Epidermal melanocyte (primary cell): ENCODE measurements at regions not wholly inside any gene's neighbourhood (a gene's known extent, or its start where the extent isn't known, plus 50 kb on each side); places are given as distances from the start of the nearest gene placed in this dataset.
"Not testable (repeated sequence)": the region's sequence is repeated elsewhere in the genome, so short reads cannot be mapped to it uniquely, and the experiment has no call there.

Source experiments
- DNase-seq: peaks from one replicate; pipeline ENCODE4 v3.0.0; 2011; ENCODE audit warnings: low spot score; ENCODE audit not compliant: insufficient read length

GRCh38 chr3:76514836-76515235 is 525.1 kb upstream of the ROBO2 start:
- no peak for DNase-seq

GRCh38 chr3:76523337-76523736 is 516.6 kb upstream of the ROBO2 start:
- no peak for DNase-seq

- no peak for DNase-seq
Measured at GRCh38 chr3:76525726-76526125, 514.2 kb upstream of the ROBO2 start.

GRCh38 chr3:76527773-76528172 is 512.1 kb upstream of the ROBO2 start:
- DNase-seq: no peak

DNA sequence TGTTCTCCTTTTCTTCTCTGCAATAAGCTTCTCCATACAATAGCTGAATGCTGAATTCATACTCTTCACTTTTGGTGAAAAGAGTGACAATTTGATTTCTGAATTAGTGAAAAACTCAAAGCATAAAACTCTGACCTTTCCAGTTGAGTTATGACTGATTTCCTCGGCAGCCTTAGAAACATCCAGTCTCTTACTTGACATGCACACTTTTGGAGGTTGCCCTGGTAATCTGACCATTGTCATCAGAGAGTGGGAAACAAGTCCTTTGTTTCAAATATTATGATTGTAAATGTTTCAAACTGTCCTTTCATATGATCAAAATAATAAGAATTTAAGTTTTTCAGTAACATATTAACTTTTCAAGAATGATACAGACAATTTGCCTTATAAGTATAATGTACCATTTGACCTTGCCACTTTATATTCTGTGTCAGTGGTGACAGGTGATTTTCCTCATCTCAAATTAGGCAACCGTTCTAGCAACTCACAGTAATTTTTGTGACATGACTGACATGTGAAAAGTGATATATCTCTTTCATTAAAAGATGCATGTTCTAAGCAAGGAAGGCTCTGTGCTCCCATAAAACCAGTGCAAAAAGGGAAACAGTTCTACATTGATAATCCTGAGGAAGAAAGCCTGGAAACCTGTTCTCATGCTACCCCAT is 507.6 kb upstream of the ROBO2 start:
- no peak for DNase-seq

GRCh38 chr3:76533710-76534109 is 506.2 kb upstream of the ROBO2 start:
- DNase-seq: not testable (repeated sequence)

- not testable (repeated sequence) for DNase-seq
Measured at GRCh38 chr3:76537857-76538256, 502.0 kb upstream of the ROBO2 start.

GRCh38 chr3:76547674-76548073 is 492.2 kb upstream of the ROBO2 start:
- no peak for DNase-seq

DNA sequence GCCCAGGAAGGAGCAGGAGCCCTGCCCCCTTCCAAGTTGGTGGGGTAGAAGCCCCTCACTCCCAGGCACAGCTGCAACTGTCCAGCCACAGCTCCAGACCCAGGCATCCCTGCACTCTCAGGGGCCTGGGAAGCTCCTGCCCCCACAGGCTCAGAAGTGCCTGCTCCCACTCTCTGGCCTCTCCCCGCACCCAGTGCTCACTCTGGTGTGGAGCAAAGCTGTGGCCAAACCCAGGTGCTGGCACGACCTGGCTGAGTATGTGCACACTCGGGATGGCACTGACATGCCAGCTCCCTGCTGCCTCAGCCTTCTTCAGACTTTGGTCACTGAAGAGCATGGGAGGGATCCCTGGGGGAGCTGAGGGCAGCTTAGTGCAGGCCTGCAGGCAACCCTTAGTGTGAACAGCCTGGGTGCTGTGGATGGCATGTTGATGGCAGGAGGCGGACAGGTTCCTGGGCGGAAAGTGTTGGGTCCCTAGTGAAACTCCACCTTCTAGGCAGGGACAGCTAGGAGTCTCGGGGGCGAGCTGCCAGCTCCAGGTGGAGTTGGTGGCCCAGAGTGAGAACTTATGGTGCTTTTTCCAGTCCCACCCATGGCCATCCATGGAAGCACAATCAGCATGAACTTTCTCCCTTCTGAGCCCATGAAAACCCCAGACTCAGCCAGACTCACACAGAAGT is 489.2 kb upstream of the ROBO2 start:
- DNase-seq: no peak

DNA sequence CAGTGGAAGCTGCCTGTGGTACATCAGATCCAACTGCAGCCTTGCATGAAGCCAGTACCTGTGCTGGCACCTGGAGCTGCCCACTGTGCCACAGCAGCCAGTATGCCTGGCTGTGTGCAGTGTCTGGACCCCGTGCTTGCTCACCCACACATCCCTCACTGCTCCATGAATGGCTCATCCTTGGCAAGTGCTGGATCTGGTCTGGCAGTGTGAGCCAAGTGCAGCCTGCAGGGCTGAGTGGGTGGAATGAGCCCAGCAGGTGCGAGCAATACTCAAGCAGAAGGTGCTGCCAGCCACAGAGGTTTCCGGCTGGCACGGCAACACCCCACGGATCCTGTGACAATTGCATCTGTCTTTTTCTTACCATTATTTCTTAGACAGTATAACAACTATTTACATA is 488.2 kb upstream of the ROBO2 start:
- DNase-seq: no peak

DNA sequence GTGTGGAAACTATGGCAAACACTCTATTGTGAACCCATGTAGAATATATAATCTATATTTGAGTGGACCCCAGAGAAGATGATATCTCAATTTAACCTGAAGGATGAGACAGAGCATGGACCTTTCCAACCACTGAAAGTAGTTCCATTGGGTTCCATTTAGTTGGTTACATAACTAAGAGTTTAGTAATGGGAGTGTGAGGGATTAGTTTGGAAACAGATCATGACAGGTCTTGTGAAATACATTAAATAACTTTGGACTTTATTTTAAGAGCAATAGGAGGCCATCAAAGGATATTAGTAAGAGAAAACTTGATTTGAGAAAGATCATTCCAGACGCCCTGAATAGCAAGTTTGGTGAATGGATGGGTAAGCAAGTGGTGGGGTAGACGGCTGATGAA is 487.2 kb upstream of the ROBO2 start:
- no peak for DNase-seq

DNA sequence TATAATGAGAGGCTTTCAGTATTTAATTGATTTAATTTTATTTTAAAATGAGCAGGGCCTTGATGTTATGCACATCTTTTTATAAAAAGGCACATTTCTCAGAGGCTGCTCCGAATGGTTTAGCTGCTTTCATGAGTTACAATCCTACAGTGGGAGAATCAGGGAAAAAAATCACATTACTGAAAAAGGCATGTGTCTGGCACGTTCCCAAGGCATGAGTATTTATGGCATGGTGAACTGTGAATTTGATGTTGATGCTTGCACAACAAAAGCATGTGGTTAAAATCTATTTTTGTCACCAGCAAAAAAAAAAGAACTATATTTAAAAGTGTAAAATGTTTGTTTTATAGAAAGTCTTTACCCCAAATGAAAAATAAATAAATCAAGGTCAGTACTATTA is 485.2 kb upstream of the ROBO2 start:
- DNase-seq: peak; percentile 25

DNA sequence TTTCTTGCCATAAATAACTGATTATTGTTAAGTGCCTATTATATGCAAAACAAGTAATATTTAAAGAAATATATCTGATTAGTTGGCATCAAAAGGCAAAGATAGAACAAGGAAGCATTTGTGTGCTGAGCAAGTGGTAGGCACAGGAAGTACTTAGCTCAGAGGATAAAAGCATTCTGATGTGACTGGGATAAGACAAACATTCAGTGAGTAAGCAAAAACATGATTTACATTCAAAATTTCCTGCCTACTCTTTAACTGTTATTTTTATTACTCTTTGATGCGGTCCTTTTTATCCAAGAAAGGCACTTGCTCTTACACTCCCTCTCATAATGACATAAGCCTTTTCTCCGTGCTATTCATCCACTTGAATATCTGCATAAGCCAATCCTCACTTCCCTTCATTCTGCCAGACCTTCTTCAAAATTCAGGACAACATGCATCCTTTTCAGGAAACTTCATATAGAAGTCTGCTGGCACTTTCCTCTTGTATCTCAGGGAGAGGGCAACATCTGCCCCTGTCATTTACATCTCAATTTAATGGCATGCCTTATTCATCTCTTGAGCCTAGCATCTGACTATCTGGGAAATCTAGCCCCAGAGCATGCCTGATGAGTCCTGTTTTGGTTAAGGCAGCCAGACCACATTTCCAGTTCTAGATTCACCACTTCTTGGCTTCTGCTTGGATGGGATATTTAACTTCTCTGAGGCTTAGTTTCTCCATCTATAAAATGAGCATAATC is 478.2 kb upstream of the ROBO2 start:
- DNase-seq: no peak

DNA sequence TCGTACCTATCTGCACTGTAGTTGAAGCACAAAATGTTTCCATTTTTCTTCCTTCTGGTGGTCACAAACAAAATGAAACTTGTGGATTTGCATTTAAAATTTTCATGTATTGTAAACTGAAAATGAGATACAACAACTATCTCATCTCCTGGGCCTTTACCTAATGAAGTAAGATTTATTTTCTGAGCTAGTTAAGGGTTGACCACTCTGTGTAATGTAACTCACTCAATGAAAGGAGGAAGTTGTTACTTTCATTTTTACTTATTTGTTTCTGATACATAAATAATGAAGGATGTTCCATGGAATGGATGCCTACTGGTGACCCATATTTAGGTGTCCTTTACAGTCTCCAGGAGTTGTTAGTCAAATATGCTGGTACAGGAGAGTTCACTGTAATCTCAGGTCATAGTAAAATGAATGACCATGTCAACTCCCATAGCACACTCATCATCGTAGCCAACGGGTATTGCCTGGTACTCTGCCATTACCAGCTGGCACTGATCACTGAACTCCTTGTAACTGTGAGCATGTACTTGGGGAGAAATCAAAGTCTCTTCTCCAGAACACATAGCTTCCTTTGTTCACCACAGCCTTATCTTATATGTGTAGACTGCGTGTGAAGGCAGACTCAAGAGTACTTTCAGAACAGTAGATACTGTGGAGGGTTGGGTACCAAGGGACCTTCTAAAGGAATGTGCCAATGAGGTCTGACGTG is 474.2 kb upstream of the ROBO2 start:
- no peak for DNase-seq

- no peak for DNase-seq
Measured at GRCh38 chr3:76566211-76566534, 473.7 kb upstream of the ROBO2 start.

DNA sequence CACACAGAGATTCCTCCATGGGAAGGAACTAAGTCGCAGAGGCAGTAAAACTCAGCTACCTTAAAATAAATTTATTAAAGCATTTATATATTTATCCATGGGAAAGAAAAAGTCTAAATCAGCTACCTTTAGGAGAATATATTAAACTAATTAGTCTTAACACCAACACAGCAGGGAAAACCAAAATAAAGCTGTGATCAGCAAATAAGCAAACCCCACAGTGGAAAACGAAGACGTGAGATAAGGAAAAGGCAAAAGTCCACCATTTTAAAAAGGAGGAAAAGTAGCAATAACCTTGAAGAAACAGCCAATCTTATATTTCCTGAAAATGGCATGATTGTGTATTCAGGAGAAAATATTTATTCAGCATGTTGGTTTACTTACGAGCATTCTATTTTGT is 473.0 kb upstream of the ROBO2 start:
- DNase-seq: no peak

GRCh38 chr3:76570436-76571057 is 469.4 kb upstream of the ROBO2 start:
- no peak for DNase-seq

DNA sequence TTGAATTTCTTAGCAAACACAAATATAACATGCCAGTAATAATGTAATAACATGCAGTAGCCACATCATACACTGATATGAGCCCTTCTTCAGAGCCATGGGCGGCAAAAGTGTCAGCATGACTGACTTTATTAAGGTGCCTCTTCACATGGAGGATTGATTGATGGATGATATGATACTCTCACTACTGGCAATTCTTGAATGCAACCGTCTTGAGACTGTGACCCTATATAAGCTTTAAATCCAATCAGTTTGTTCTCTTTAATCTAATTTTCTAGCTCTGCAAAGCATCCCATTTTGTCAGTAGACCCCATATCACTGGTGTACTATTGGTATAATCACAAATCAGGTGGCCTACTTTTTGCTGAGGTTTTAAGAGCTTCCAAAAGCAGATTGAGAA is 463.7 kb upstream of the ROBO2 start:
- DNase-seq: no peak

DNA sequence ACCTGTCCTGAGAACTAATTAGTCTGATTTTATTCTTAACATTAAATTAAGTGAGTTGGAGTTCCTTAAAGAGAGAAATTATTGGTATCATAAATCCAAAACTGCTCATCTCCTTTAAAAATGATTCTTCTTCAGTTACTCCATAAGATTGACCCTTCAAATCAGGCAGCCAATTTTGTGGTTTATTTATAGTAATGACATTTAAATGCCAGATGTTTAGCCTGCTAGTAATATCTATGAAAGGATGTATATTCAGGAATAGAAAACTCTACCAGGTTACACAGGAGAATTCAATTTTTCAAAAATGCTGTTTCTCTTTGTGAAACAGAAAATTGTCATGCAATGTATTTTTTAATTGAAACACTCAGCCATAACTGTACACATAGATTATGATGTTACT is 457.8 kb upstream of the ROBO2 start:
- no peak for DNase-seq

DNA sequence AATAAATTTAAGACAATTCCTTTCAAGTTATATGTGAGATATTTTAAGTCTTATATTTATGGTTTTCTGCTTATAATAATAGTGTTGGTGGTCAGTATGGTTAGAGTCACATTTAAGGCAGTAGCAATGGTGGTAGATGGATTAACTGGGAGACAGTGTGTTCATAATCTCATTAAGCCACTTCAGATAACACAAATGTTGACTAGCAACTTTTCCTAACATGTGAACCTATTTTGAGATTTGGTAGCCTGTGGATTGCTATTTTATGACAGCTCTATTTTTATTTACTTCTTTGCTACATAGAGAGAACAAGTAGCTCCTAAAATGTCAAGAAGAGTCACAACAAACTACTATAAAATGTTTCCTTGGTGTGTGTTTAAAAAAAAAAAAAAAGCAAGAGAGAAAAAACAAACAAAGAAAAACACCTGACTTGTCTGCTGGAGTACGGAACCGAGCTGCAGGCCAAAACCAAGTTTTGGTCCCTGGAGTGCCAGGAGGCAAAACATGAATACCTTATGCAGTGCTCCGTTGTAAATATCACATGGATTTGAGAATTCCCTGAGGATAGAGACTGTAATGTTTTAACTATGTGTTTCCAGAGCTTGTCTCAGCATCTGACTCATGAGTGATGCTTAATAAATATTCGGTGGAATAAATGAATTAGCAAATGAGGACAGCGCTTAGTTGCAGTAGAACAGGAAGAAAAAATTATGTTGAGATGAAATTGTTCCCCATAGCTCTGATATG is 457.1 kb upstream of the ROBO2 start:
- DNase-seq: no peak

DNA sequence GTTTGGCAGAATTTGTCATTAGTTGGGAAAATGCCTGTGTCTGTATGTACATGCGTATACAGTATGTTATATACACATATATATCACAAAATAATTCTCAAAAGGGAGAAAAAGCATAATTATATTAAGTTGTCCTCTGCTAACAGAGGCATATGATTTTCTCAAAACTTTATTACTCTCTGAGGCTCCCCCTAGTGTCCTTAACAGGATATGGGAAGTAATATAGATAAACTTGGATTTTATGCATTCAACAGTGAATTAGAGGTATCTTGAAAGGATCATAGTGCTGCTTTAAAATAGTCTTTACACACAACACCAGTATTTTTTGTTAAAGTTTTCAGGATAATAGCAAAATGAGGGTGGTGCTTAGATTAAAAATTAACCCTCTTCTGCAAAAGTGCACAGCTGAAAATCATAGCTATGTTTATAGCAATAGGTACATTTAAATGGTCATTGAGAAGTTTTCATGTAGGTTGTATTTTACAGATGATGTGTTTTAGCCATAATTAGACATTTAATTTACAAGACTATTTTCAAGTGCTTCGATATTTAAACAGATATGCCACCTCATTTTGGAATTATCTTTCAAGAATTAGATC is 454.0 kb upstream of the ROBO2 start:
- no peak for DNase-seq
